ENCODE measurements at regions not wholly inside any gene's neighbourhood (a gene's known extent, or its start where the extent isn't known, plus 50 kb on each side); places are given as distances from the start of the nearest gene placed in this dataset.

DNA sequence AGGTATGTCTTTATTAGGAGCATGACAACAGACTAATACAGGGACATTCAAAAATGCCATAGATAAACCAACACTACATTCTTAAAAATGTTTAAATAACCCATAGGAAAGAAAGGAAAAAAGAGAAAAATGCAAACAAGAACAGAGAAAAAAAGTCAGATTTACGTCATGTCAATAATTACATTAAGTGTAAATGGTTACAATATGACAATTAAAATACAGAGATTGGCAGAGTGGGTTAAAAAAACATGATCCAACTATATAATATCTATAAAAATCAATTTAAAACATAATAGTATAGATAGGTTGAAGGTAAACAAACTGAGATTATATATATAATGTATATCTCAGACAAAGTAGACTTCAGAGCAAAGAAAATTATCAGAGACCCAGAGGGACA lies 255.8 kb downstream of the ANAPC1 start:
- no peak overlapping the region for H3K4me3 ChIP-seq (ENCODE audit: low read length)
- POLR2A ChIA-PET: no interaction called here
- peaks cover 4% of the 10 kb centered on the region for H3K4me1 Mint-ChIP-seq (ENCODE audit: low read depth)
- DNase-seq: no peak
- peaks cover 10% of the 10 kb centered on the region for H3K9me3 Mint-ChIP-seq
- H3K9me3 ChIP-seq (ENCODE audit: control insufficient read depth in 1 of 2, insufficient read depth in 1 of 2, low read length in 2 of 2): peaks cover 14 to 16% of the 10 kb centered on the region in 2 experiments
- peaks cover 11% of the 10 kb centered on the region for H3K4me1 ChIP-seq (ENCODE audit: insufficient read depth, low read length)
- H3K27me3 ChIP-seq (ENCODE audit: control insufficient read depth in 1 of 2, insufficient read depth in 2 of 2, low read length in 2 of 2): peaks cover 0 to 2% of the 10 kb centered on the region in 2 experiments
- CTCF ChIA-PET: no interaction called here
- H3K27me3 Mint-ChIP-seq: peaks cover 3% of the 10 kb centered on the region
- H3K27ac ChIP-seq (ENCODE audit: low read depth in 1 of 2, low read length in 2 of 2): no peak overlapping the region
- H3K36me3 ChIP-seq (ENCODE audit: insufficient read depth, low read length): no peaks in the 10 kb centered on the region
- TF ChIP-seq, protein P1, sequence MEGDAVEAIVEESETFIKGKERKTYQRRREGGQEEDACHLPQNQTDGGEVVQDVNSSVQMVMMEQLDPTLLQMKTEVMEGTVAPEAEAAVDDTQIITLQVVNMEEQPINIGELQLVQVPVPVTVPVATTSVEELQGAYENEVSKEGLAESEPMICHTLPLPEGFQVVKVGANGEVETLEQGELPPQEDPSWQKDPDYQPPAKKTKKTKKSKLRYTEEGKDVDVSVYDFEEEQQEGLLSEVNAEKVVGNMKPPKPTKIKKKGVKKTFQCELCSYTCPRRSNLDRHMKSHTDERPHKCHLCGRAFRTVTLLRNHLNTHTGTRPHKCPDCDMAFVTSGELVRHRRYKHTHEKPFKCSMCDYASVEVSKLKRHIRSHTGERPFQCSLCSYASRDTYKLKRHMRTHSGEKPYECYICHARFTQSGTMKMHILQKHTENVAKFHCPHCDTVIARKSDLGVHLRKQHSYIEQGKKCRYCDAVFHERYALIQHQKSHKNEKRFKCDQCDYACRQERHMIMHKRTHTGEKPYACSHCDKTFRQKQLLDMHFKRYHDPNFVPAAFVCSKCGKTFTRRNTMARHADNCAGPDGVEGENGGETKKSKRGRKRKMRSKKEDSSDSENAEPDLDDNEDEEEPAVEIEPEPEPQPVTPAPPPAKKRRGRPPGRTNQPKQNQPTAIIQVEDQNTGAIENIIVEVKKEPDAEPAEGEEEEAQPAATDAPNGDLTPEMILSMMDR (IDR thresholded peaks at IDR 0.05): no peak
- H3K4me3 Mint-ChIP-seq: no peak overlapping the region
- intact Hi-C loops (cut with DNase I, micrococcal nuclease): no loop called here
- no peak overlapping the region for H3K27ac Mint-ChIP-seq
- H3K36me3 Mint-ChIP-seq (ENCODE audit: low read depth): no peaks in the 10 kb centered on the region
- no peak for ATAC-seq (ENCODE audit: poor library complexity)

GRCh38 chr2:111629983-111630382 lies 254.0 kb downstream of the ANAPC1 start:
- POLR2A ChIA-PET: no interaction called here
- Mint-ChIP-seq H3K4me3 (no peak overlapping the region), H3K9me3 (peaks cover 10% of the 10 kb centered on the region), H3K36me3 (ENCODE audit: low read depth) (no peaks in the 10 kb centered on the region), H3K27ac (no peak overlapping the region), H3K27me3 (peaks cover 6% of the 10 kb centered on the region), H3K4me1 (ENCODE audit: low read depth) (peaks cover 5% of the 10 kb centered on the region)
- H3K4me1 ChIP-seq (ENCODE audit: insufficient read depth, low read length): peaks cover 15% of the 10 kb centered on the region
- H3K36me3 ChIP-seq (ENCODE audit: insufficient read depth, low read length): no peaks in the 10 kb centered on the region
- DNase-seq (no peak), ATAC-seq (ENCODE audit: poor library complexity) (no peak)
- peaks cover 0 to 4% of the 10 kb centered on the region in 2 experiments for H3K27me3 ChIP-seq (ENCODE audit: control insufficient read depth in 1 of 2, insufficient read depth in 2 of 2, low read length in 2 of 2)
- intact Hi-C loops (cut with DNase I, micrococcal nuclease): no loop called here
- peaks cover 14 to 16% of the 10 kb centered on the region in 2 experiments for H3K9me3 ChIP-seq (ENCODE audit: control insufficient read depth in 1 of 2, insufficient read depth in 1 of 2, low read length in 2 of 2)
- CTCF ChIA-PET: no interaction called here
- no peak overlapping the region for H3K4me3 ChIP-seq (ENCODE audit: low read length)
- H3K27ac ChIP-seq (ENCODE audit: low read depth in 1 of 2, low read length in 2 of 2): no peak overlapping the region
- TF ChIP-seq, protein P1 (IDR thresholded peaks at IDR 0.05): no peak

- Histone ChIP-seq H3K27me3 (ENCODE audit: control insufficient read depth in 1 of 2, insufficient read depth in 2 of 2, low read length in 2 of 2) (peaks cover 0 to 4% of the 10 kb centered on the region in 2 experiments), H3K27ac (ENCODE audit: low read depth in 1 of 2, low read length in 2 of 2) (no peak overlapping the region), H3K36me3 (ENCODE audit: insufficient read depth, low read length) (no peaks in the 10 kb centered on the region), H3K4me1 (ENCODE audit: insufficient read depth, low read length) (peaks cover 15% of the 10 kb centered on the region), H3K4me3 (ENCODE audit: low read length) (no peak overlapping the region), H3K9me3 (ENCODE audit: control insufficient read depth in 1 of 2, insufficient read depth in 1 of 2, low read length in 2 of 2) (peaks cover 14 to 15% of the 10 kb centered on the region in 2 experiments)
- Mint-ChIP-seq H3K4me1 (ENCODE audit: low read depth) (peaks cover 5% of the 10 kb centered on the region), H3K36me3 (ENCODE audit: low read depth) (no peaks in the 10 kb centered on the region), H3K9me3 (peaks cover 10% of the 10 kb centered on the region), H3K27ac (no peak overlapping the region), H3K4me3 (no peak overlapping the region), H3K27me3 (peaks cover 6% of the 10 kb centered on the region)
- TF ChIP-seq, protein P1 (IDR thresholded peaks at IDR 0.05): no peak
- ATAC-seq (ENCODE audit: poor library complexity) (peak; percentile 44), DNase-seq (peak in 3 of 14 experiments; percentile 31 to 52 (median 45))
- intact Hi-C loops (cut with DNase I, micrococcal nuclease): no loop called here
- POLR2A ChIA-PET: no interaction called here
- CTCF ChIA-PET: no interaction called here
Measured at GRCh38 chr2:111632661-111633060, 251.3 kb downstream of the ANAPC1 start.
